GM20431 (cell line): ENCODE measurements at regions not wholly inside any gene's neighbourhood (a gene's known extent, or its start where the extent isn't known, plus 50 kb on each side); places are given as distances from the start of the nearest gene placed in this dataset.

Source experiments
- in situ Hi-C: fragments of 300-500 bp; cut with MseI, MboI; formaldehyde crosslinking; loops from one replicate; pipeline ENCODE4 v1.15.0; 2020; ENCODE audit warnings: low sequenced_read_pairs; ENCODE audit not compliant: unreplicated experiment

DNA sequence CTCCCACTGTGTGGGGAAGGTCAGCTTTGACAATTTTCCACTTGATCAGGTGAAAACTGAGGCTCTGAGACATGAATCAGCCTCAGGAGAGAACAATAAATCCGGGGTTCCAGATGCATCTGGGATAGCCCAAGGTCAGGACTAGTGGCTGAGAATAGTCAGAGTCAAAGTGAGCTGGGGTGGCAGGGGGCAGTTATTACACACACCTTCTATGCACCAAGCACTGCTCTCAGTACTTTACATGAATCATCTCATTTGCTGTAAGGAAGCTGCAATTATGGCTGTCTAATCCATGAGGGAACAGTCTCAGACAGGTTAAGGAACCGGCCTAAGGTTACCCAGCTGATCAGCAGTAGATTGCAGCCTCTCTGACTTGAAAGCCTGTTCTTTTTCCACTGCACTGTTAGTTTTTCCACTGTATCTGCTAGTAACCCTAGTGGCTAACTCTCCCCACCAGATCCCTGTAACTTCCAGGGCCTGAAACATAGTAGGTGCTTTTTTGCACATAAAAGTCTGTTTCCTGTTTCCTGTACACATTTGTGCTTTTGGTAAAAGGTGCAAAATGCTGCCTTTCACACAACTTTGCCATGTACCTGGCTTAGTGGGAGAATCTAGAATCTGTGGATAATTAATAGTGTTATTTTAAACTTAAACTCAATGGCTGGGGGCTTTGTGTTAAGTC is 125.9 kb downstream of the EMX2 start:
- in situ Hi-C loops = no loop called here

DNA sequence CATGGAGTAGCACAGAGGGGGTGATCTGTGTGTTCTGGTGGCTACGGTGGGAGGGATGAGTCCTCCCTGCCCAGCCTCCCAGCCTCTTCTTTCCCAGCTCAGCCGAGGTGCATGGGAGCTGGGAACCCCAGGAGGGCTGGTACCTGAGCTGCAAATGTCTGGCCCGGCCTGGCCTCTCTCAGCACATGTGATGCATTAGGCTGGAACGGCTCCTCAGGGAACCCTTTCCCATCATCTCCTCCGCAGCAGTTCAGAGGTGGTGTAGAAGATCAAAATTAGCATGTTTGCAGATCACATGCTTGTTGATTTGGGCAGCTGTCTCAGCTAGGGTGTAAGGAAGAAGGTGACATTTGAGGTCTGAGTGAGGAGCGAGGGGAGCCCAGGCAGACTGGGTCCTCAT is 126.6 kb downstream of the EMX2 start:
- in situ Hi-C loops = no loop called here

- in situ Hi-C loops = no loop called here
These were observed 127.8 kb downstream of the EMX2 start for GRCh38 chr10:117670116-117670904.

GRCh38 chr10:117673230-117674010 is 130.9 kb downstream of the EMX2 start:
- in situ Hi-C loops = no loop called here

GRCh38 chr10:117674201-117674600 is 131.7 kb downstream of the EMX2 start:
- in situ Hi-C loops = no loop called here

GRCh38 chr10:117674646-117675045 is 132.1 kb downstream of the EMX2 start:
- in situ Hi-C loops = no loop called here

- in situ Hi-C loops = no loop called here
These were observed 133.0 kb downstream of the EMX2 start for GRCh38 chr10:117675514-117676055.

DNA sequence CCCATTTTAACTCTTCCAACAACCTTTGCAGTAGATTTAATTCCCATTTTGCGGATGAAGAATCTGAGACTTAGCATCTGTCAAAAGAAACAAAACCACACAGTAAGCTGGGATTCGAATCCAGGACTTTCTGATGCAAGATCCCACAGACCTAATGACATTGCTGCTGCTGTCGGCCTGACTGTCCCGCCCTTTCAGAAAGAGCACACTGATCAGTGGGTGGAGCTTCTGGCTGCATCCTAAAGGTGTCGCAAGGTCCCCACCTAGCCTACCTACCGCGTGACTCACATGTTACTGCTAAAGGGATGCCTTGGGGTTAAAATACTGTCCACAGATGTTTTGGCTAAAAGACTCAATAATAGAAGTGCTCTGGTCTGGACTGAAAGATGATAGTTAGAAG is 134.7 kb downstream of the EMX2 start:
- in situ Hi-C loops = no loop called here

DNA sequence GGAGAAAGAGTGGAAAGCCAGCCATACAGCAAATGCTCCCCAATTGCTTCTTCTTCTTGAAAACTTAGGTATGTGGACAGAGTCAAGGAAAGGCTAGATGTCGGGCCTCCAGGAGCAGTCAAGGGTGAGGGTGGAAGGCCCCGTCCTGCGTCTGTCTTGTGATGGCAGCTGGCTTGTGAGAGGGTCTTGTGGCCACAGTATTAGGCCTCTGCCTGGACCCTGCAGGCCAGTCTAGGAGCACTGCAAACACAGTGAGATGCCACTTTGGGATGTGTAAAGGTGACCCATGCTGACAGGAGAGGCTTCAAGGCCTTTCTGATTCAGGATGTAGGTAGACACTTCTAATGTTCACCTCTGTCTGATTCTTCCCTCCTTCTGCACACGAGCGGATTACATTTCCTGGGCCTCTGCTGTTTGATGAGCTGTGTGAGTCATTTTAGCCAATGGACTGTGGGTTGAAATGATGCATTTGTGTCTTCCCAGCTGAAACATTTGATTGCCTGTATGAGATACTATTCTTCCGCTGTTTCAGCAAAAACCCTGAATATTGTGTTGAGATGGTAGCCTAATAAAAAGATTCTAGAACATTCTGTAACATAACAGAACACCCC is 135.4 kb downstream of the EMX2 start:
- in situ Hi-C loops = no loop called here

GRCh38 chr10:117680601-117681000 is 138.1 kb downstream of the EMX2 start:
- in situ Hi-C loops = no loop called here

DNA sequence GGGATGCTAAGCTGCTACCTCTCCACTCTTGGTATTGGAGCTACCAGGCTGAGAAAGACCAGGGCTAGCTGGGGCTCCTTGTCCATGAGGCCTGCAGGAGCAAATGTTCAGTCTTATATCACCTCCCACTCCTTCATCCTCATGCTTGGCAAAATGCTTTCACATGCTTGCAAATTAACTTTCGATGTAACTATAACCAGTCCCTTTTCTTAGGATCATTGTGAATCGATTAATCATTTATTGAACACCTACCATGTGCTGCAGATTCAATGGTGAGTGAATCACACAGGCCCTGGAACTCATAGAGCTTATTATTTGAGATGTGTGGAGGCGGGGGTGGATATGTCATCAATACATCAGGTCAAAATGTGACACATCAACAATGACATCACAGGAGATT is 138.6 kb downstream of the EMX2 start:
- in situ Hi-C loops = no loop called here

- in situ Hi-C loops = no loop called here
These were observed 141.6 kb downstream of the EMX2 start for GRCh38 chr10:117684046-117684610.

DNA sequence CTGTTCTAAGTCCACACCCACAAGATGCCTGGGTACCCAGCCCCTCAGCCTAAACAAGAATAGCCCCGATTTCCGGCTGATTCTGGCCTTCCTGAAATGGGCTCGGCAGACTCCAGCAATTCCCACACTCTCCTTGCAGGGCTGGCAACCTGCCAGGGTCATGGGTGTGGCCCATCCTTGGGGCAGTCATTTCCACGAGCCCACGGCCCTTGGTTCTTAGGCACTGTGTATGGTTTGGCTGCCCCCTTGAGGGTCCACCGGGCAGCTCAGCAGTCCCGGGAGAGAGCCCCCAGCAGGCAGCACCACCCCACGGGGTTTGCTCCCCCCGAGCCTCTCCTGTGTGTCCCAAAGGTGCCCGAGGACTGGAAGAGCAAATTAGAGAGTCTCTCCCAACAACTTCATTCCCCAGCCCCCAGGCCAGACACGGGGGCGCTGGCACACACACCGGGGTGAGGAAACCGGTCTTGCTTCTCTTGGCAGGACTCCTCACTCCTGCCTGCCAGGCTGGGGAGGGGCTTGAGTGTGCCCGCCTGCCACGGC is 142.2 kb downstream of the EMX2 start:
- in situ Hi-C loops = no loop called here

DNA sequence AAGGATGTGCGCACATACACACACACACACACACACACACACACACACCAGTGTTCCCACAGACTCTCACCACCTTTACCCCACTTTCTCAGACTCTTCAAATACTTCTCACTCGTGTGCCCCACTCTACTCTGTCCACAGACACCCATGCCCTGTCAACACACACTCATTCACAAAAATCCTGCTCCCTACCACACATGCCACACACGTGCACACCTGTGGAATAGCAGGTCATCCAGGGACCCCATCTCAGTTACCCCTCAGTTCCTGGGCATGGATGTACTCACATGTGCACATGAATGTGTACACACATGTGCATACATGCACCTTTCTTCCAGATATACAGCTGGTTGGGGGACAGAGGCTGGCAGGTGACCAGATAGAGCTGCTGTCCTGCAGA is 142.9 kb downstream of the EMX2 start:
- in situ Hi-C loops = no loop called here

DNA sequence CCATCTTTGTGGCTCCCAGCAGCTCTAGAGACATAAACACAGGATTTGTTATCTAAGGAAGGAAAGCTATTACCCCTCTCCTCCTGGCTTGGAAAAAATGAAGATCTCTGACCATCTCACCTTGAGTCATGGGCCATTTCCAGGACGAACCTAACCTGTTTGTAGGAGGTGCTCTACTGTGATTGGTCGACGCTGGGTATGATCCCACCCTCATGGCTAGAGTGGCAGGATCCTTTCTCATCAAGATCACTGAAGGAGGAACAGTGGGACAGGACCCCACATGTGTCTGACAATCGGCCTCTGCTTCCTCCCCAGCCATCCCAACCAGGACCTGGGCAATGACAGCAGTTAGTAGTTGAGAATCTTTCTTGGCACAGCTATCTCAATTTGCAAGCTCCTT is 144.1 kb downstream of the EMX2 start:
- in situ Hi-C loops = no loop called here

- in situ Hi-C loops = no loop called here
These were observed 145.8 kb downstream of the EMX2 start for GRCh38 chr10:117688358-117688757.

- in situ Hi-C loops = no loop called here
These were observed 147.0 kb downstream of the EMX2 start for GRCh38 chr10:117689566-117689965.

DNA sequence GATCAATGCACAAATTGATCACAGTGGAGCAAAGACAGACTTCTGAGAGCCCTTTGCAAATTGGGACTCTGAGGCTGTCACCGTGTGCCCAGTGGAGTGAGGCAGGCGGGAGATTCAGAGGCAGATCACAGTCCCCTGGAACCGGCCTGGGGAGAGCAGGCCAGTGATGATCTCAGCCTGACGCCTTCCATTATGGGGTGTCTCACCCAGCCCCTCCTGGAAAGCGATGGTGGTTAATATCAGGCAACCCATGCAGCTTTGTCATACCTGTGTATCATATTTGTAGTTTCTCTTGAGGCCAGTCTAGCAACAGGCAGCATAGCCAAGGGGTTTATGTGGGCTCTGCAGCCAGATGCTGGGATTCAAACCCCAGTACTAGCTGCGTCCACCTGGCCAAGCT is 147.8 kb downstream of the EMX2 start:
- in situ Hi-C loops = no loop called here

- in situ Hi-C loops = no loop called here
These were observed 151.6 kb downstream of the EMX2 start for GRCh38 chr10:117694190-117694589.

DNA sequence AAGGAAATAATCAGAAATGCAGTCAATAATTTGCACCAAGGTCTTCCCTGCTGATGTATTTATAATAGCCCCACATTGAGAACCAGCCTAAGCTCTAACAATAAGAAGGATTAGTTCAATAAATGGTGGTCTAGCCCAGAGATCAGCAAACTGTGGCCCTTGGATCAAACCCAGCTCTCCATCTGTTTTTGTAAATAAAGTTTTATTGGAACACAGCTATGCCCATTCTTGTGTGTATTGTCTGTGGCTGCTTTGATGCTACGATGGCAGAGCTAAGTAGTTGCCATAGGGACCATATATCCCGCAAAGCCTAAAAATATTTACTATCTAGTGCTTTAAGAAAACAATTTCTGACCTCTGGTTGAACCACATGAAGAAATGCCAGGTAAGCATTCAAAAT is 154.9 kb downstream of the EMX2 start:
- in situ Hi-C loops = no loop called here
